ENCODE measurements at regions not wholly inside any gene's neighbourhood (a gene's known extent, or its start where the extent isn't known, plus 50 kb on each side); places are given as distances from the start of the nearest gene placed in this dataset.

DNA sequence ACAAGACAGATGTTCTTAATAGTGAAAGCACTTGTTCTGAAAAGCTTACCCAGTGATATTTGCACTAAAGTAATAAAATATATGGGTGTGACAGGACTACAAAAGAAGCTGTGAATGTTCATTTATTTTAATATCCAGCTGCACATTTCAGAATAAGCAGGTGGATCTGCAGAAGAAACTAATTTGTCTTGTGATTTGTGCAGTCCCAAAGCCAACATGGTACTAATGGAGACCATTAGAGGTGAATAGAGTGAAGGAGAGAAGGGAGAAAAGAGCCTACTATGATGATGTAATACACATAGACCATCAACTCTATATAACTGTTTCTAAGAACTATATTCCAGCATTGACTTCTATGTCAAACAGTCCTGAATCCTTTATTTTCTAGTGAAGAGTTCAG, 362.8 kb downstream of the ISL1 start:
- H3K9me3 ChIP-seq, result no peaks in the 10 kb centered on the region
- no peak for FAIRE-seq
- intact Hi-C loops (cut with DNase I), result no loop called here
- H3K4me1 ChIP-seq, result no peaks in the 10 kb centered on the region
- no peak for DNase-seq
- H3K4me3 ChIP-seq, result no peak overlapping the region
- H3K27me3 ChIP-seq, result no peaks in the 10 kb centered on the region
- no peak for TF ChIP-seq CTCF (IDR thresholded peaks at IDR 0.05)
- ATAC-seq, result no peak
- no peak overlapping the region for H3K27ac ChIP-seq
- H3K36me3 ChIP-seq, result no peaks in the 10 kb centered on the region

DNA sequence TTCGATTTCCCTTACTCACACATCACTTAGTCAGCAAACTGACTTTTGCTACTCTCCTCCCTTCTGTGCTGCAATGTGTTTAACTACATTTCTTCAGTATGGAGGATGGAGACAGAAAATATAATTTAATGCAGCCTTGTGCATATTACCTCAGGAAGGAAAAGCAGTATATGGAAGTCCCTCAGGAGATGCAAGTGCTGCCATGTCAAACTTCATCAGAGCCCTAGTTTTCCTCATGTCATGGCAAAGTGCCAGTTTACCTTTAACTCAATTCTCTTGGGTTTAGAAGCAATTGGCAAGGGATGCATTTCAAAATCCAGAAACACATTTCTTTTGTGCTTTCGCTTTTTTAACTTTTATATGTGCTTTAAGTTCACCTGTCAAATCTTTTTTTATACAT, 365.4 kb downstream of the ISL1 start:
- ATAC-seq (no peak), FAIRE-seq (no peak), DNase-seq (no peak)
- no peaks in the 10 kb centered on the region for H3K9me3 ChIP-seq
- no peak overlapping the region for H3K4me3 ChIP-seq
- H3K4me1 ChIP-seq, result no peaks in the 10 kb centered on the region
- no peak overlapping the region for H3K27ac ChIP-seq
- intact Hi-C loops (cut with DNase I), result no loop called here
- H3K36me3 ChIP-seq, result no peaks in the 10 kb centered on the region
- no peak for TF ChIP-seq CTCF (IDR thresholded peaks at IDR 0.05)
- 47 to 70% methylated on average over 2 of the region's 2 CpGs for WGBS, 2 donors
- no peaks in the 10 kb centered on the region for H3K27me3 ChIP-seq

All from pancreas (tissue), 10 donors.